ENCODE measurements at regions not wholly inside any gene's neighbourhood (a gene's known extent, or its start where the extent isn't known, plus 50 kb on each side); places are given as distances from the start of the nearest gene placed in this dataset.

- TF ChIP-seq POLR2A (IDR thresholded peaks at IDR 0.05) (no peak), POLR2AphosphoS5 (IDR thresholded peaks at IDR 0.05) (no peak), CTCF (IDR thresholded peaks at IDR 0.05) (no peak)
Observed at GRCh38 chr10:33015761-33016547, 57.9 kb upstream of the ITGB1 start.
